Effector memory CD4-positive, alpha-beta T cell (primary cell): ENCODE measurements at regions not wholly inside any gene's neighbourhood (a gene's known extent, or its start where the extent isn't known, plus 50 kb on each side); places are given as distances from the start of the nearest gene placed in this dataset.

Source experiments
- DNase-seq, 3 donors: peaks; one replicate each; pipeline ENCODE4 v3.0.0-alpha.2; 2020
- H3K27ac ChIP-seq: 2 replicates; pipeline ENCODE4 v1.7.0; 2013; ENCODE audit warnings: mild to moderate bottlenecking, low read length, moderate library complexity; ENCODE audit not compliant: insufficient read depth, poor library complexity, severe bottlenecking
- H3K27me3 ChIP-seq: replicated peaks from 2 replicates; pipeline ENCODE4 v1.7.0; 2013; ENCODE audit warnings: mild to moderate bottlenecking, low read length; ENCODE audit not compliant: insufficient read depth, control insufficient read depth, poor library complexity, severe bottlenecking
- H3K36me3 ChIP-seq: 2 replicates; pipeline ENCODE4 v1.7.0; 2013; ENCODE audit warnings: mild to moderate bottlenecking, low read length, moderate library complexity; ENCODE audit not compliant: control insufficient read depth, insufficient read depth
- H3K4me1 ChIP-seq: 2 replicates; pipeline ENCODE4 v1.7.0; 2013; ENCODE audit warnings: low read length, mild to moderate bottlenecking; ENCODE audit not compliant: control insufficient read depth, insufficient read depth, poor library complexity, severe bottlenecking
- H3K4me3 ChIP-seq: 2 replicates; pipeline ENCODE4 v1.7.0; 2013; ENCODE audit warnings: low read length, low read depth, mild to moderate bottlenecking; ENCODE audit not compliant: insufficient read depth, poor library complexity, severe bottlenecking
- H3K9me3 ChIP-seq: 2 replicates; pipeline ENCODE4 v1.7.0; 2013; ENCODE audit warnings: mild to moderate bottlenecking, low read length, moderate library complexity; ENCODE audit not compliant: control insufficient read depth

GRCh38 chr4:23040539-23040938 lies 347.8 kb downstream of the GBA3 start:
- Histone ChIP-seq H3K4me1 (no peaks in the 10 kb centered on the region), H3K27ac (no peak overlapping the region), H3K36me3 (no peaks in the 10 kb centered on the region), H3K27me3 (no peaks in the 10 kb centered on the region), H3K4me3 (no peak overlapping the region), H3K9me3 (no peaks in the 10 kb centered on the region)
- DNase-seq = no peak

GRCh38 chr4:23039818-23040217 lies 347.1 kb downstream of the GBA3 start:
- H3K27ac ChIP-seq = no peak overlapping the region
- no peaks in the 10 kb centered on the region for H3K9me3 ChIP-seq
- H3K27me3 ChIP-seq = no peaks in the 10 kb centered on the region
- DNase-seq = no peak
- H3K36me3 ChIP-seq = no peaks in the 10 kb centered on the region
- no peaks in the 10 kb centered on the region for H3K4me1 ChIP-seq
- H3K4me3 ChIP-seq = no peak overlapping the region

GRCh38 chr4:23038626-23039491 lies 346.1 kb downstream of the GBA3 start:
- Histone ChIP-seq H3K4me3 (no peak overlapping the region), H3K36me3 (no peaks in the 10 kb centered on the region), H3K27me3 (no peaks in the 10 kb centered on the region), H3K9me3 (no peaks in the 10 kb centered on the region), H3K4me1 (no peaks in the 10 kb centered on the region), H3K27ac (no peak overlapping the region)
- no peak for DNase-seq

- H3K4me3 ChIP-seq = no peak overlapping the region
- no peaks in the 10 kb centered on the region for H3K36me3 ChIP-seq
- H3K27me3 ChIP-seq = no peaks in the 10 kb centered on the region
- no peaks in the 10 kb centered on the region for H3K4me1 ChIP-seq
- no peaks in the 10 kb centered on the region for H3K9me3 ChIP-seq
- DNase-seq = no peak
- no peak overlapping the region for H3K27ac ChIP-seq
Observed at GRCh38 chr4:23036921-23037495, 344.3 kb downstream of the GBA3 start.

- Histone ChIP-seq H3K27me3 (no peaks in the 10 kb centered on the region), H3K27ac (no peak overlapping the region), H3K36me3 (no peaks in the 10 kb centered on the region), H3K9me3 (no peaks in the 10 kb centered on the region), H3K4me3 (no peak overlapping the region), H3K4me1 (no peaks in the 10 kb centered on the region)
- no peak for DNase-seq
Observed at GRCh38 chr4:23036503-23036902, 343.8 kb downstream of the GBA3 start.

- H3K27me3 ChIP-seq = no peaks in the 10 kb centered on the region
- no peaks in the 10 kb centered on the region for H3K36me3 ChIP-seq
- DNase-seq = no peak
- H3K4me3 ChIP-seq = no peak overlapping the region
- no peaks in the 10 kb centered on the region for H3K9me3 ChIP-seq
- no peak overlapping the region for H3K27ac ChIP-seq
- no peaks in the 10 kb centered on the region for H3K4me1 ChIP-seq
Observed at GRCh38 chr4:23035521-23036056, 342.9 kb downstream of the GBA3 start.

GRCh38 chr4:23034731-23035130 lies 342.0 kb downstream of the GBA3 start:
- H3K4me3 ChIP-seq = no peak overlapping the region
- H3K4me1 ChIP-seq = no peaks in the 10 kb centered on the region
- H3K27ac ChIP-seq = no peak overlapping the region
- H3K36me3 ChIP-seq = no peaks in the 10 kb centered on the region
- H3K27me3 ChIP-seq = no peaks in the 10 kb centered on the region
- no peaks in the 10 kb centered on the region for H3K9me3 ChIP-seq
- no peak for DNase-seq

- Histone ChIP-seq H3K27me3 (no peaks in the 10 kb centered on the region), H3K9me3 (no peaks in the 10 kb centered on the region), H3K36me3 (no peaks in the 10 kb centered on the region), H3K27ac (no peak overlapping the region), H3K4me3 (no peak overlapping the region), H3K4me1 (no peaks in the 10 kb centered on the region)
- no peak for DNase-seq
Observed at GRCh38 chr4:23033796-23034195, 341.1 kb downstream of the GBA3 start.

- no peaks in the 10 kb centered on the region for H3K27me3 ChIP-seq
- no peak overlapping the region for H3K27ac ChIP-seq
- DNase-seq = no peak
- no peaks in the 10 kb centered on the region for H3K4me1 ChIP-seq
- H3K4me3 ChIP-seq = no peak overlapping the region
- H3K36me3 ChIP-seq = no peaks in the 10 kb centered on the region
- no peaks in the 10 kb centered on the region for H3K9me3 ChIP-seq
Observed at GRCh38 chr4:23028875-23029274, 336.1 kb downstream of the GBA3 start.

GRCh38 chr4:23023666-23024065 lies 330.9 kb downstream of the GBA3 start:
- no peaks in the 10 kb centered on the region for H3K4me1 ChIP-seq
- H3K27me3 ChIP-seq = no peaks in the 10 kb centered on the region
- no peak for DNase-seq
- H3K9me3 ChIP-seq = no peaks in the 10 kb centered on the region
- no peak overlapping the region for H3K4me3 ChIP-seq
- no peak overlapping the region for H3K27ac ChIP-seq
- no peaks in the 10 kb centered on the region for H3K36me3 ChIP-seq
